ENCODE measurements at regions not wholly inside any gene's neighbourhood (a gene's known extent, or its start where the extent isn't known, plus 50 kb on each side); places are given as distances from the start of the nearest gene placed in this dataset.
"Not testable (repeated sequence)": the region's sequence is repeated elsewhere in the genome, so short reads cannot be mapped to it uniquely, and the experiment has no call there.

DNA sequence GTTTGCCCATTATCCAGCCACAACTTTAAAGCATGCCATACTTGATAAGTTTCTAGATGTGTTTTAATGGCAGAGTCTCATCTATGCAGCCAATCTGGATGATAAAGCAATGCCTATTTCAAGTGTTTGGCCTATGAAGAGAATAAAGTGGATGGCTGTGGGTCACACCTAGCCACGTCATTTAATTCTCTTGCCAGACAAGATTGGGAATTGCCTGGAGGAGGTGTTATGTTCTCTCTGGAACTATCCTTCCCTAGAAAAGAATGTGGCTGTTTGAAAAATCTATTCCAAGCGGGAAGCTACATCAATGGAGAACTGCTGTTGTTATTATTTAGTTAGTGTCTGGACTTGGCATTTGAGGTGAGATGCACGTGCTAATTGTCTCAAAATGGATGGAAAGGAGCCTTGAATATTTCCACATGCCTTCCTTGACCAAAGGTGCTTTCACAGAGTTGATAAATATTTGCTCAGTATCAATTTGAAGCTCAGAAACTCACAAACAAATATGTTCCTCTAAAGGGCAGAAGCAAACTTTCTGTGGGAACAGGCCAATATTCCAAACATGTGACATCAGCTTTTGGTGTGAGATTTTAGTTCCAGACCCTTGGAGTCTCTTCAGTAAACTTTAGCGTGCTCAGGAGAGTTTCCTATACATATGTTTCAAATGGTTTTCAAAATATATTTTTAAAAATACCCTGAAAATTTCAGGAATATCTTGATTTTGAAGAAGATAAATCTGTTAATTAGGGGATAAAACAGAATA is 510.6 kb upstream of the SGO1 start:
- DNase-seq = no peak

DNA sequence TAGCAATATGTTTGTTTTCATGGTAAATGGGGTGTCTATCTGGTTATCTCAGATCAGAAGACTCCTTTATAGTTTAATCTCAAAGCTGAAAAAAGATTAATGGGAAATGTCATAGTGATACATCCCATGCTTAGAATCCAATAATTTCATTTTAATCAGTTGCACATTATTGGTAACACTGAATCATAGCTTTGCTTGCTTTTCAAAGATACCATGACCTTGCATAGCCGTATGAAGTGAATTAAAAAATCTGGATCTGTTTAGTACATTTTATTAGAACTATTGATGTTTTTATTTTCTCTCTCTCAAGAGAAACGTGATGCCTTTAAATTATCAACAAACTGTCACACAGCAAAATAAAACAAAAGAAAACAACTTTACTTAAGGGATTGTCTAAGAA is 506.7 kb upstream of the SGO1 start:
- no peak for DNase-seq

DNA sequence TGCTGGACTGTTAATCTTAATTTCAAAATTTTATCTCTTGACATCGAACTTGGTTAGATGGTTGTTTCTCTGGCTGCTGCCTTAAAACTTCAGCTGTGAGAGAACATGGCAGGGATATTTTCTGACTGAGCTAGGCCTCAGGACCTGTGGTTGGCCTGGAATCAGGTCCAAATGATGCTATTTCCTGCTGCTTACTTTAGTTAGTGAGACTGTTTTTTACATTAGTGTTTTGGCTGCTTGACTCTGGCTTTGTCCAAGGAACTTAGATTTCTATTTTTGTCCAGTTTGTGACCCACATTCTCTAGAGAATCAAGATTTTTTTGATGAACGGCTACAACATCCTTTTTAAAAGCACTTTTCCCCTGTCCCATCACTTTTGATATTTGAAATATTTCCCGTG is 497.9 kb upstream of the SGO1 start:
- no peak for DNase-seq

DNA sequence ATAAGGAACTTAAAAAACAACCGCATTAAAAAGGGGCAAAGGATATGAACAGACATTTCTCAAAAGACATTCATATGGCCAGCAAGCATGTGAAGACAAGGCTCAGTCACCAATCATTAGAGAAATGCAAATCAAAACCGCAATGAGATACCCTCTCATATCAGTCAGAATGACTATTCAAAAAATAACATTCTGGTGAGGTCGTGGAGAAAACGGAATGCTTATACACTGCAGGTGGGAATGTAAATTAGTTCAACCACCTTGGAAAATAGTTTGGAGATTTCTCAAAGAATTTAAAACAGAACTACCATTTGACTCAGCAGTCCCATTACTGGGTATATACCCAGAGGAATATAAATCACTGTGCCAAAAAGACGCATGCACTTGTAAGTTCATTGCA is 496.6 kb upstream of the SGO1 start:
- DNase-seq = no peak

DNA sequence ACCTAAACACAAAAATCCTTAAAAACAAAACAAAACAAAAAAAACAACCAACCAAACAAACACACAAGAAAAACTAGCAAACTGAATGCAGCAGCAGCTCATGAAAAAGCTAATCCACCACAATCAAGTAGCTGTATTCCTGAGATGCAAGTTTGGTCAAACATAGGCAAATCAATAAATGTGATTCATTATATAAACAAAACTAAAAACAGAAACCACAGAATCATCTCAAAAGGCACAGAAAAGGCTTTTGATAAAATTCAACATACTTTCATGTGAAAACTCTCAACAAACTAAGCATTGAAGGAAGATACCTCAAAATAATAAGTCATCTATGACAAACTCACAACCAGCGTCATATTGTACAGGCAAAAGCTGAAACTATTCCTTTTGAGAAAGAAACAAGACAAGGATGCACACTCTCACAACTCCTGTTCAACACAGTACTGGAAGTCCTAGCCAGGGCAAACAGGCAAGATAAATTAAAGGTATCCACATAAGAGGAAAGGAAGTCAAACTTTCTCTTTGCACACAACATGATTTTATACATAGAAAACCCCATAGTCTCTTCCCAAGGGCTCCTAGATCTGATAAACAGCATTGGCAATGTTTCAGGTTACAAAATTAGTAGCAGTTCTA is 495.1 kb upstream of the SGO1 start:
- no peak for DNase-seq

DNA sequence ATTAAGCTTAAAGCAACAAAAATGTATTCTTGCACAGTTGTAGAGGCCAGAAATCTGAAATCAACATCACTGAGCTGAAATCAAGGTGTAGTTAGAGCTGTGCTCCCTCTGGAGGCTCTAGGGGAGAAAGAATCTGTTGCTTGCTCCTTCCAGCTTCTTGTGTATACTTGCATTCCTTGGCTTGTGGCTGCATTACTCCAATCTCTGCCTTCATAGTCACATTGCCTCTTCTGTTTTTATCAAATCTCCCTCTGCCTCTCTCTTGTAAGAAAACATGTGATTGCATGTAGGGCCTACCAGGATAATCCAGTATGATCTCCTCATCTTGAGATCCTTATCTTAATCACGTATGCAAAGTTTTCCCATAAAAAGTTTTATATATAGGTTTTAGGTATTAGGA is 487.9 kb upstream of the SGO1 start:
- no peak for DNase-seq

DNA sequence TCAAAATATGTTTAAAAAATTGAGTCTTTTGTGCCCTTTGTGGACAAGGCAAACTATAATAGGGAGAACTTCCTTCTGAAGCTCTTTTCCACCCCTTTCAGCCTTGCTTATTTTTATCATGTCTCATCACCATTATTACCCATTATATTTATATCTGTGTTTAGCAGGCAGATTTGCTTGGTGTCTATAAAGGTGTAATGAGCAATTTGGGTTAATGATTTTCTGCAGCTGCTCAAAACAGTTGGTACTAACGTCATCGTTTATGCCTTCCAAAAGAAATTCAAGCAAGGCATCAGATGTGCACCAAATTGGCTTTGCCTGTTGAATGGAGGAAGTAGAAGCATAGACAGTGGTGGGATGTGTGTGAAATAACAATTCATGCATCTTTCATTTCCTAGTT is 483.7 kb upstream of the SGO1 start:
- DNase-seq = peak; percentile 8

DNA sequence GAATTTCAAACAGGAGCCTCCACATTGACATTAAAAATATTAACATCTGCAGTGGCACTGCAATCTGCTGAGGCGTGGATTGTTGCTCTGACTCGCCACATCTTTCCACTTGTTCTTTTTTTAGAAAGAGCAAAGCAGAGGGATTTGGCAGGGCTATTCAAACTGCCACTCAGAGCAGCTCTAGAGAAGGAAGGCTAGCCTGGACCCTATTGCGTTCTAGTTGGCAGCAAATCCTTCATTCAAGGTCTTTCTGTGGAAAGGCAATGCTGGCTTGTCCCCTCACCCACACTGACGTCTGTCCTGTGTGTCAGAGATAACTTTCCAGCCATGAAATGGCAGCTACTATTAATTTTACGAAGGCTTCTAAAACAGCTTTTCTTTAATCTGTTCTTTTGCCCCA is 483.2 kb upstream of the SGO1 start:
- DNase-seq = peak; percentile 45

DNA sequence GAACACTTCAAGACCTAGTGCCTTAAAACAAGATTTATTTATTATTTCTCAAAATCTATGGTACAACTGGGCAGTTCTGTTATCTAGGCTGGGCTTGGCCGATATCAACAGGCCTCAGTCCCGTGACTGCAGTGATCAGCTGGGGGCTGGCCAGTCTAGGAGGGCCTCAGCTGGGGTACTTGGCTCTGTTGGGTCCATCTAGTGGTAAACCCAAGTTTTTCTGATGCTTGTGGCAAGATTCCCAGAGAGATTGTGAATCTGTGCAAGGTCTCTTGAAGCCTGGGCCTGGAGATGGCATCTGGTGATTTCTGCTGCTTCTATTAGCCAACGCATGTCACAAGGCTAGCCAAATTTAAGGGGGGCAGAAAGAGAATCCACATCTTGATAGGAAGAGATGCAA is 482.4 kb upstream of the SGO1 start:
- DNase-seq = peak; percentile 69

DNA sequence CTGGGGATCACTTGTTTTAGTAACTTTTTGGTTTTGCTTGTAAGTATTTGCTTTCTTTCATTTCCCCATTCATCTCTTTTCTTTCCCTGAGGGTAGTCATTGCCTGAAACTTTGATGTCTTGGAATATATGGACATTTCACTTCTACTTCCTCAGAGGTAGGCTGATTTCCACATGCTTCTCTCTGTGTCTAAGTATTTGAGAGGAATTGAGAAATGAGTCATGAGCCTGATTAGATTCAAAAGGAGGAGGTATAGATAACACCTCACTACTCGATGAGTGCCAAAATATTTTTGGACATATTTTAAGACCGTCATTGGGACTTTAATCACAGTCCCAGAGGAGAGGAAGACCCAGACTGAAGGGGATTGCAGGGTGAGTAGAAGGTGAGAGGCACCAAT is 480.1 kb upstream of the SGO1 start:
- no peak for DNase-seq

DNA sequence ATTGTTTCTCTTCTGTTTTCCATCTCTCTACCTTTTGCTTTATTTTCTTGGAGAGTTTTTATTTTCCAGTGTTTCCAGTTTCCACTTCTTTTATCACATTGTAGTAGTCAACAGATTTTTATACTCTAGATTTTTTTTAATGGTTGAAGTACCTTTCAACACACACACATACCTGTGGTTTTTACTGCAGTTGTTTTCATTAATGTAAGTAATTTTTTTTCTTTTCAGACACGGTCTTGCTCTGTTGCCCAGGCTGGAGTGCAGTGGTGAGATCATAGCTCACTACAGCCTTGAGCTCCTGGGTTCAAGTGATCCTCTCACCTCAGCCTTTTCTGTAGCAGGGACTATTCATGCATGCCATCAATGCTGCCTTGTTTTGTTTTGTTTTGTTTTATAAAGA is 472.5 kb upstream of the SGO1 start:
- DNase-seq = no peak

DNA sequence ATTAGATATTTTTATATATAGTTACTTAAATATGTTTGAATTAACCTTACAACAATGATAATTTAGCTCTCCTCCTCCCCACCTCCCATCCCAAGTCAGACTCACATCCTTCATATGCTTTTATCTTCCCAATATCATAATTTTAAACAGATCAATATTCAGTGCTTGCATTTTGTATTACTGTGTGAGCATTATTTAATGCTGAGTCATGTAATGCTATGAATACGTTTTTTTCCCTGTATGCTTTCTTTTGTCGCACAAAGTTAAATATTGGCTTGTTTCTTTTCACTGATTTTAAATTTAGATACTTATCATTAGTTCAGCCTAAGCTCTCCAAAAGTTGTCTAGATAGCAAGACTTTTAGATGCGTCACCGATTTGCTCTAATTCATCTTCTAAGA is 471.6 kb upstream of the SGO1 start:
- DNase-seq = no peak

DNA sequence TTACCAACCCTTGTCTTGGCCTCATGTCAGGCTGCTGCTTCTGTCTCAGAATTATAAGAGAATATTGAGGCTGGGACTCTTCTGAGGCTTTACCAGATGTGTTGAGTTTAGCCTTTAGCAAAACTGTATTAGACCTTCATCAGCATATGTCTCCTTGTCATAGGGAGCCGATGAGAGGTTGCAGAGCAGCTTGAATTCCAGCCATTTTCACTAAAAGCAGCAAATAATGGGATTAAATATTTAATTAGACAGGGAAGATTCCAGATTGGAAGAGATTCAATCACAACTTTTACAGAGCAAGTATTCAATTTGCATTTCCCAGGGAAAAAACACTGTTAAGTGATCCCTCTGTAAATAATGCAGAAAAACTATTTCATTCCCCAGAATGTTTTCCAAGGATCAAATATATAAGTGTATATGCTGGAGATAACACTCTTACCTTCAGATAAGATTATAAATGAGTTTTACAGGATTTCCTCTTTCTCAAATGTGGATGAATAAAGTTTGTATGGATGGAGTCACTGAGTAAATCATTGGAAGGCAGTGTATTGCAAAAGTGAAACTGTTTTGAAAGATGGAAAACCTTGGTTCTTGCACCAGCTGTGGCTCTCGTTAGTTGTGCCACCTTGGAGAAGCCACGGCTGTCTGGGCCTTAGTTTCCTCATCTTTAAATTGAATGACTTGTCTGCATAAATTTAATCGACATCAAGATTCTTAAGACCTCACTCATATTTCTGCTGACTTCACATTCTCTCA is 466.4 kb upstream of the SGO1 start:
- no peak for DNase-seq

DNA sequence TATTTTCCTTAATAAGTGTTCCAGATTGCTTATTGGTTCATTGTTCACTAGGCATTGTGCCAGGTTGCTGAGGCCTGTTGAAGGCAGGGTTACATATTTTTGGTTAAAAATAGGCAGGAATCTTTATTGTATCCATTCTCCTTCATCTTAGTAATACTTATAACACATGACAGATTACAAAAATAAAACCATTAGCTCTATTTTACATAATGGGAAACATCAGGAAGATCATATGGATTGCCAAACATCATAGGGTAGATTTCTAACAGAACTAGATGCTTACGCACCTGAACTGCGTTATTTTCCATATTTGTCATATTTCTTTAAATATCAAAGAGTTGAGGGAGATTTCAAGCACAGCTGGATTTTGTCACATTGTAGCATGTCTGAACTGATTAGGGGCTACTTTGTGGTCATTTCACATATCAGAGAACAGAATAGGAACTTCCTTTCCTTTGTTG is 462.9 kb upstream of the SGO1 start:
- no peak for DNase-seq

DNA sequence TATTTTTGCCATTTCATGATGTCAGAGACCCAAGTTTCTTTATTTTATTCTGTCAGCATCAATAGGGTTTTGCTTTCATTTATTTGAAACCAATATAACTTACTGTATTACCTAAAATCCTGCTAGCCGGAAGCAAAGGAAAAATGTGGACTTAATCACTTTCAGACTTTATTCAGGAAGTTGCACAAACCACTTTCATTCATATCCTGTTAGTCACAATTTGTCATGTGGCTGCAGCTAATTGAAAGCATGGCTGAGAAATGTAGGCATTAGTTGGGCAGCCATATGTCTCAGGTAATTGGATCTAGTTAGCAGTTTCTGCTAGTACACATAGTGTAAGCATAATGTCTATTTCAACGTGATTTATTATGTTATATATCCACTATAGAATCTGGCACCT is 462.3 kb upstream of the SGO1 start:
- DNase-seq = peak; percentile 26

DNA sequence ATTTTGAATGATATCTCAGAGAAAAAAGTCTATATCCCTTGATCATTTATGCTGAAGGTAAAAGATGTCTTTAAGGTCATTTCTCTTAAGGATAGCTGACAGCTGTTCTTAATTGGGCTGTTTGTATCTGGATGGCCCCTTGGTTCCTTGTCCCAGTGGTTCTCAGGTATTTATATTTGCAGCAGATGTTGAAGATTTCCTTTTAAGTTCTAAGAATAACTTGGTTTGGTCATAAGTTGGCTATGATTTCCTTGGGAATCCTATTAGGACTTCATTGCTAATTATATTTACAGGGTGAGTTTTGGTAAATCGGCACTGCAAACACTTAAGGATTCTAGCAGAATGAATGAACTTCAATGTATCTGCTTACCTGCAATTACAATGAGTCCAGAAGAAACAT is 460.4 kb upstream of the SGO1 start:
- DNase-seq = no peak

DNA sequence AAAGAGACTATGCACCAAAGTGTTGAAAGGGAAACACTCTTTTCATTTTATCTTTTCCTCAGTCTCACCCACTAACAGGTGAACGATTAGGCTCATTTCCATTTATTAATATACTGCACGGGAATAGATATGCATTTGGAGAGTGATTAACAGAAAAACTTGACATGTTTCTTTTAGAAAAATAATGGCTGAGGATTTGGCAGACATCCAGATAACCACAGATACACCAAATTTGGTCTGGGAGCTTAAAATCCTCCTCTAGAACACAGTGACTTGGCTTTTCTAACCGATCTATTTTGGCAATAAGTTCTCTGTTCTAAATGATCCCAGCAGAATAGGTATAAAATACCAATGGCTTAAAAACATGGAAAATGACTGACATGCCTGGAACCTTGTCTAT is 459.3 kb upstream of the SGO1 start:
- DNase-seq = no peak

DNA sequence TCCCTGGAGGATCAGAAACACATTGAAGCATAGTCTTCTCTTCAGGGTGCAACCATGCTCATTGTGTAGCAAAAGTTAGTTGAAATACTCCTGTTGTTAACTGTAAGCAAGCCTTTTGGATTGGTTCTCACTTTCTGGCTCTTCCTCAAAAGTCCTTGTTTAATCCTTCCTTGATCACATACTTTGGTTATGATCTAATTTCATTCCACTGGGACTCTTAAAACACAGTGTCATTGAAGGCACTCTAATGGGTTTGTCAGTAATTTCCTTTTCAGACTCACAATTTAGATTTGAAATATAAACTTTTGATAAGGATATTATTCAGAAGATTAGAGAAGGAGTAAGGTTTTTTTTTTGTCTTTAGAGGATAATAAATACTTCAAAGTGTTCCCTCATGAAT is 451.7 kb upstream of the SGO1 start:
- no peak for DNase-seq

DNA sequence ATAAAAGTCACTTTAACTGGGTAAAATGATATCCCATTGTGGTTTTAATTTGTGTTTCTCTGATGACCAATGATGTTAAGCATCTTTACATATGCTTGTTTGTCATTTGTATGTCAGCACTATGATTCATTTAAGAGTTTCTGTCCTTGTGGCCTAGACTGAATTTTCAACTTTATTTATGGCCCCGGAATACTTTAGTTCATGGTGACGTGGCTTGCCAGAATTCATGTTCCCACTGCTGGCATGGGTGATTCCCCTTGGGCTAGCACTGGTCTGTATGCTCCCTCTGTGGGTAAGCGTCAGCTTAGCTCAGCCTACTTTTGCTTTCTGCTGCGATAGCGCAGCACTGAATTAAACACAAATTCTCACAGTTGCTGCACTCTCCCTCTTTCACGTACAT is 436.3 kb upstream of the SGO1 start:
- DNase-seq = no peak

DNA sequence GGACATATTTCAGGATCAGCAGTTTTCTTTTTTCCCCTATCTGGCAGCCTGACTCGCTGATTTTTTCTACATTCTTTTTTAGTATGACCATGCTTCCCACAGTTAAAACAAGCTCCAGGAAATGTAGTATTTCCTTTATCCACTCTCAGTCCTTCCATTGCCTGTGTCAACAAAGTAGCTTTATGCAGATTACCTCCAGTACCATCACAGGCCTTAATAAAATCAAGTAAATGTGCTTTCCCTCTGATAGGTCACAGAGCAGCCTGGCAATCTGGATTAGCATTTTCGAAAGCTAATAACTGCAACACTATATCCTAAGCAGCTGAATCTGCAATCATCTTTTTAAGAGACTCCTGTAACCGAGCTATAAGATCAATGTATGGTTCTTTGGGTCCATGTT is 432.6 kb upstream of the SGO1 start:
- DNase-seq = not testable (repeated sequence)

DNA sequence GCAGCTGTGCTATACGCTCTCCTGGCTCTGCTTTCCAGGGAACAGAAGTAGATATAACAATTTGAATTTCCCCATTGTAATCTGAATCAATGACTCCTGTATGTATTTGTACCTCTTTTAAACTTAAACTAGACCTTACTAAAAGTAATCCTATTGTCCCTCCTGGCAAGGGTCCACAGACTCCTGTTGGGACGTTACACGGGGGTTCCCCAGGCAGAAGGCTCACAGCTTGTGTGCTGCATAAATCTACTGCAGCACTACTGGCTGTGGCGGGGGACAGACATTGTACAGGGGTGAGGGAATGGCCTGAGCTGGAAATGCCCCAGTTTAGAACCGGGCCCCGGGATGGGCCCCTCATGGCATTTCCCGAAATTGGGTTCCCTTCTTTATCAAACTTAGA is 432.2 kb upstream of the SGO1 start:
- not testable (repeated sequence) for DNase-seq

DNA sequence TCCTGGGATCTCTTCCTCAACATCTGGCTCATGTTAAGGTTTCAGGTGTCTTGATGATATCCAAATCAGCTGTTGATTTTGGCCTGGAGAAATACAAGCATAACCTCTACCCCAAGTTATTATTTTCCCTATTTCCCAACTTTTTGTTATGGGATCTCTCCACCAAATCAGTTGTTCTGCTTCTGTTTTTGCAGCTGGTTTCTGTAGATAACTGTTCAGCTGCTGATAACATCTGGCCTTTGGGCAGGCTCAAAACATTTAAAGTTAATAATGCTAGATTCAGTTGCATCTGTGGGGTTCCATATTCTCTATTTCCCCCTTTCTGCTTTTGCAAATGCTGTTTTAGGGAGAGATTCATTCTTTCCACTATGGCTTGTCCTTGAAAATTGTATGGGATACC is 430.0 kb upstream of the SGO1 start:
- not testable (repeated sequence) for DNase-seq

DNA sequence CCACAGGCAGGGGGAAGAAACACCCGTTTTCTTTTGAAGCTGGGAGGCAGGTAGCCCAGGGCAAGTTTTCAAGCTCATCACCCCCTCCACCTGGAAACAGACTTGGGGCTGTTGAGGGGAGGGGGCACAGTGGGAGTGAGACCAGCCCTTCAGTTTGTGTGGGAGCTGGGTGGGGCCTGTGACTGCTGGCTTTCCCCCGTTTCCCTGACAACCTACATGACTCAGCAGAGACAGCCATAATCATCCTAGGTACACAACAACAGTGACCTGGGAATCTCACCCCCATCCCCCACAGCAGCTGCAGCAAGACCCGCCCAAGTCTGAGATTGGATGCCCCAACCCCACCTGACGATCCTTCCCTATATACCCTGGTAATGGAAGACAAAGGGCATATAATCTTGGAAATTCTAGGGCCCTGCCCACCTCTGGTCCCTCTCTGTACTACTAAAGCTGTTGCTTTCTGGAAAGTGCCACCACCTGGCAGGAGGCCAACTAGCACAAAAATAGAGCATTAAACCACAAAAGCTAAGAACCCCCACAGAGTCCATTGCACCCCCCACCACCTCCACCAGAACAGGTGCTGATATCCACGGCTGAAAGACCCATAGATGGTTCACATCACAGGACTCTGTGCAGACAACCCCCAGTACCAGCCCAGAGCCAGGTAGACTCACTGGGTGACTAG is 422.2 kb upstream of the SGO1 start:
- no peak for DNase-seq

DNA sequence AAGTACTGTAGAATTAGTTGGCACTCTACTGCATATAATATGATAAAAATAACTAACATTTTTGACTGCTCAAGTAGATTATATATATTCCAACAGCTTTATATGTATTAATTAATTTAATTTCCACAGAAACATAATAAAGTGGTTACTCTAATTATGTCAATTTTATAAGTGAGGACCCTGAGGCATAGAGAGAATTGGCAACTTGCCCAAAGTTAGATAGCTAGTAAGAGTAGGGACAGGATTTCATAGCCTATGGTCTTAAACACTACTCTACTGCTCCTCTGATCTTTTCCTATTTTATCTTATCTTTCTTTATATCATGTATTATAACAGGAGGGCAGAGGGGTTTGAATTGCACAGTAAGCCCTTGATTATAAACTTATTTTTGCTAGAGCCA is 418.7 kb upstream of the SGO1 start:
- DNase-seq = no peak
